Esophagus muscularis mucosa (tissue), 3 donors: ENCODE measurements at regions not wholly inside any gene's neighbourhood (a gene's known extent, or its start where the extent isn't known, plus 50 kb on each side); places are given as distances from the start of the nearest gene placed in this dataset.

Experiments
- small RNA-seq, 3 donors: library from RNA; depleted of rRNA; stranded (forward); fragments of <200 nt; gene quantifications; one replicate each; pipeline ENCODE3, GENCODE V24; 2016

Small RNA genes in the stretch of these regions (small RNA-seq; reads per million reads assigned to genes)
- gene AC108145.1 (0 reads per million in 3 donors), gene HSBP1P2 (0 reads per million in 3 donors), gene RNU6-205P (0 reads per million in 3 donors)
